AML-193 (cell line): ENCODE measurements at regions not wholly inside any gene's neighbourhood (a gene's known extent, or its start where the extent isn't known, plus 50 kb on each side); places are given as distances from the start of the nearest gene placed in this dataset.
"Not testable (repeated sequence)": the region's sequence is repeated elsewhere in the genome, so short reads cannot be mapped to it uniquely, and the experiment has no call there.

Experiments
- DNase-seq, 2 experiments: peaks; one replicate each; lab custom pipeline; 2025; lab: John Stamatoyannopoulos, UW

DNA sequence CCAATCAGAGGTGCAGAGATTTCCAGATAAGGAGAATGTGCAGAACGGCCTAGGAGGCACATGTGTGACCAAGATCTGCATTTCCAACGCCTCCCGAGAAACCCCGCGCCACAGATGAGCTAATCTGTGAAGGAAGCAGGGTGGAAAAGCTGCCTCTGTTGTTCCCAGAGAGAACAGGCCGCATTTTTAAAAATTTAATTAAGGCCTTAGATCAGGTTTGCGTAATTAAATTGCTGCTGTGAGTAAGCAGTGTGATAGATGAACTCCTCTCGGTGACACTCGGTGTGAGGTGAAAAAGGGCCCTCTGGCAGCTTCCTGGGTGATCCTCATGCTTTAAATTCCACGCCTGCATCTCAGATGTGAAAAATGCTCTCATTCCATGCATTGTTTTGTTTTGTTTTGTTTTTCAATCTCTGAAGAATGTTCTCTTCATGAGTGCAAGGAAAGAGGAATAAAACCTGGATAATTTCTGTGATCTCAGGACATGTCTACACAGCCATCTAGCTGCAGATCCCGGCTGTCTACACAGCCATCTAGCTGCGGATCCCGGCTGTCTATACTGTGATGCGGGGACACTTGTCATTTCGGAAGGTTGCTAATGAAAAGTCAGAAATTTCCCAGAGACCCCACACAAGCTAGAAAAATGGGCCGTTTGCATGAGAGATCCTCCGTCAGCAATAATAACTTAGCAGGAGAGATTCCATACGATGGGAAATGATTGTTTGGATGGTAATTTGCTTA is 1398.9 kb downstream of the BRD1 start:
- DNase-seq = no peak

DNA sequence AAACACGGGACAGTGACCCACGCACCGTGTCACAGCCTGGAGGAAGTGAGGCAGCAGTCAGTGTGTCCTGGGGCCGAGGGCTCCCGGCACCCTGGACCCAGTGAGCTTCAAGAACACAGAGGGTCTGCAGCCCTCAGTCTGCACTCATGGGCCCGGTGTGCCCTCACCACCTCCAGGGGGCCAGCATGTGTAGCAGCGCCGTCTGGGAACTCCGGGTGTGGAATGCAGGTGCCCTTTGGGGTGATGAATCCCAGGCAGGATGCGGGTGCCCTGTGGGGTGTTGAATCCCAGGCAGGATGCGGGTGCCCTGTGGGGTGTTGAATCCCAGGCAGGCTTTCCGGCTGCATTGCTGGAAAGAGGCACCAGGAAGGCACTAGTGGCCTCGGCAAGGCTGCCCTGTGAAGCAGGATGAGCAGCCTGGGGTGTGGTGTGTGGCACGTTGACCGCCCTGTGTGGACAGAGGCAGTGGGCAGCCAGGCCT is 1399.9 kb downstream of the BRD1 start:
- no peak for DNase-seq

DNA sequence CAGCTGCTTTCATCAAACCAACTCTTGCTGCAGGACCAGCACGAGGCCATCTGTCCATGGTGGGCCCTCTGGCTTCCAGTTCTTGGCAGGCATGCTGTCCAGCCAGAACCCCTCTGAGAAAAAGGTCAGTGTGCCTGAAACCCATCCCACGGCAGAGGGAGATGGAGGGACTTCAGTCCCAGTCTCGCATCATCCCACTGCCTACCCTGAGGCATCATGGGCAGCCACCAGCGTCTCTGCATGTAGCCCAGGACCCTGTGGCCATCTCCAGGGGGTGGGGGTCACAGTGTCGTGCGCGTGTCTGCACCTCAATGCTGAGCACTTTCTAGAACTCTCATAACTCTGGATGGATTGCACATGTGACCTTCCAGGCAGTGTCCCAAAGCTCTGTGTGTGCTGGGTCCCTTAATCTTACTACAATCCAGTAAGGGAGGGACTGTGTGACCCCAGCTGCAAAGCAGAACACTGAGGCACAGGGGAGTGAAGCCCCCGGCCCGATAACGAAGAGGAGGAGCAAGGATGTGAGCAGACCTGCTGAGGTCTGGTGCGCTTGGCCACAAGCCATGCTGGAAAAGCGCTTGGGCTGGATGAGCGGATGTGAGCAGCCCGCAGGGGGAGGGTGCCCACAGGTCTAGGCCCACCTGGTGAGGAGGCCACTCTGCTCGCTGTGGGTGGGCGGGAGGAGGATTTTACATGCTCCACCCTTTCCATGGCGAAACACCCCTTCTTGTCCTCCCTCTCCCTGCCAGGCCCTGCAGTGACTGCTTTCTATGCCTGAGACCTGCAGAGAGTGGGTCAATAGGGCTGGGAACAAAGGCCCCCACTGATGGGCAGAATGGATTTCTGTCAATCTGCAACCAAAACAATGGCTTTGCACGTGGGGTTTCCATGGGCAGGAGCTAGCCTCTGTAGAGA is 1401.0 kb downstream of the BRD1 start:
- DNase-seq = no peak

DNA sequence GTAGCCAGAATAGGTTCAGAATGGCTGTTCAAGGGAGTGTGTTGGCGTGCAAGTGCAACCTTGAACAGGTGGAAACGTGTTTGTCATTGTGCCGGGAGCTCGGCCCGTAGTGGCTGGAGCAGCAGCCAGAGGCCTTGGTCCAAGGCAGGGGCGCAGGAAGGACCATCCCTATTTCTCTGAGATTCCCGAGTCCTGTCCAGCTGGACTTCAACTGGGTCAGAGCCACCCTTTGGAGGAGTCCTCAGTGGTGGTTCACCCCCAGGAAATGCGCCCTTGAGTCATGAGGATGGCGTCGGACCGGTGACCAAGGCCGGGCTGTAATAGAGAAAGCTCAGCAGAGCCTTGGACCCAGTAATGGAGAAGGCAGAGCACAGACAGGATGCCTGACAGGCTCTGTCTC is 1402.0 kb downstream of the BRD1 start:
- DNase-seq = no peak

DNA sequence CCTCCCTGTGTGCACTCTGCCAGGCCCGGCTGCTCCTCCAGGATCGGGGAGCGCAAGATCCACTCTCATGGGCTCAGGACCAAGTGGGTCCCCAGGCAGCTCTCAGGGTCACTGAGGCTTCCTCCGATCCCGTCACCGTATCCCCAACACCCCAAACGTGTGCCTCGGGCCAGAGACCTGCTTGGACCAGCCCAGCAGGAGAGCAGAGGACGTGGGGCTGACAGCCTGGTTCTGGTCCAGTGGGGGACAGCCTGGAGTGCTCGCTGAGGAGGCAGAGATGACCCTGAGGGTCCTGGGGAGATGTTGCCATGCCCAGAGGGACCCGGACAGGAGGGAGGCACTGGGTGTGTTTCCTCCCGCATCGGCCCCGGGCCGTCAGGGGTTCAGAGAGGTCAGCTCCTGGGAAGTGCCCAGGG is 1402.6 kb downstream of the BRD1 start:
- DNase-seq = no peak

DNA sequence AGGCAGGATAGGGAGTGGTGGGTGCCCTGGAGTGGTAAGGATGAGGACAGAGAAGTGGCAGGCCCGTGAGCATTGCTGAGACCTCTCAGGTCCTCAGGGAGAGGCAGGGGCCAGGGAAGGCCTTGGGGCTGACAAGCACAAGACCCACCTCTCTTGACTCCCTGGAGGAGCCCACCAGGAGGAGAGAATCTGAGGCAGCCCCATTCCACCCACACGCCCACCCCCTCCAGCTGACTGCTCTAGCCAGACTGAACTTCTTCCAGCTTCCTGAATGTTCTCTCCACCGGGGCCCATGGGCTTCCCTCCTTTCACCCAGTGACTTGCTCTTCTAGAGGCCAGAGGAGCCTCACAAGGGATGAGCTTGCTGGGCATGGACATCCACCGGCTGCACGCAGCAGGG is 1403.0 kb downstream of the BRD1 start:
- no peak for DNase-seq

DNA sequence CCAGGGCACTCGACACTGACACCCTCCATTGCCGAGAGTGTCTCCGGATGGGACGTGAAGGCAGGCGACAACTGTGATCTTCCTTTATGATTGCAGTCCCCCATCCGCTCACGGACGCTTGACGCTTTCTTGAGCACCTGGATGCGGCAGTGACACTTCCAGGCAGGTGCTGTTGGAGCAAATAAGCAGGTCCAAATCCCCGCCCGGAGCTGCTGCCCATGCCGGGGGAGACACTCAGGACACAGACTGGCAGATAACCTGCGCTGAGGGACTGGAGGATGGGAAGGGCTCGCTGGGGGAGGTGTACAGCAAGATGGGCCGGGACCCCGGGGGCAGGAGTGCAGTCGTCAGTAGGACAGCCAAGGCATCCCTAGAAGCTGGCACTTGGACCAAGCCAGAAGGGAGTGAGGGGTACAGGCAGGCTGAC is 1403.5 kb downstream of the BRD1 start:
- DNase-seq = no peak

DNA sequence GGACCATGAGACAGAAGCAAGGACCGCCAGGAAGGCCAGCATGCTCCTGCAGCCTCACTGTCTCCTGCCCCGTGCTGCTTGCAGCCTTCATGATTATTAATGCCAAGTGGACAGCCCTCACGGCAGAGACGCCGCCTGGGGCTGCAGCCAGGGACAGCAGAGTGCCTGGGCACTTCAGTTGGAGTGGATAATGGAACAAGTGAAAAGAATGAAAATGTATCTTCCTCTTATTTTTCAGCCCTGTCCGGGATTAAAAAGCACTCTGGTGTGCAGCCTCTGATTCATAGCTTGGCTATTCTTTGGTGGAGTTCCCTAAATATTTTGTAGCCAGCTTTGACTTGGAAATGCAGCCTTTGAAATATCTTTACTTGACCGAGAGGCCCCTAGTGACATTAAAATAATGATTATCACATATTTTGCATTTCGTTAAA is 1404.2 kb downstream of the BRD1 start:
- DNase-seq = no peak

DNA sequence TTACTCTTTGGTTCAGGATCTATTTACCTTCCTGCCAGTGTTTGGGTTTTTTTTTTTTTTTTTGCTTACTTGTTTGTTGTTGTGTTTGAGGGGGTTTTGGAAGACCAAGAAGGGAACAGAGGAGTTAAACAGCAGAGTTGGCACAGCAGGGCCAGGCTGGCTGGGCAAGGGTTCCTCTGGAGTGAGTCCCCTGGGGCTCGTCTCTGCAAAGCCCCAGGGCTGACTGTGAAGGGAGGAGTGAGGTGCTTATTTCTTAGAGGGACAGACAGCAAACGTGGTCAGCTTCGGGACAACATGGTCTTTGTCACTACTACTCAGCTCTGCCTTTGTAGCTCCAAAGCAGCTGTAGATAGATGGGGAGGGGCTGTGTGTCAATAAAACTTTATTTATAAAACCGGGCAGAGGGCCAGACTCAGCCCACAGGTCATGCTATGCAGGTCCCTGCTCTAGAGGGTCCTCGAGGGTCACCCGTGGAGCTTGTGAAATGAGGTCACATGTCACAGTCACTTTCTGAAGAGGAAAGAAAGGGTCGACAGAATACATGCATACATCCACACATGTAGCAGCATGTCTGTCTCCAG is 1404.7 kb downstream of the BRD1 start:
- no peak for DNase-seq

DNA sequence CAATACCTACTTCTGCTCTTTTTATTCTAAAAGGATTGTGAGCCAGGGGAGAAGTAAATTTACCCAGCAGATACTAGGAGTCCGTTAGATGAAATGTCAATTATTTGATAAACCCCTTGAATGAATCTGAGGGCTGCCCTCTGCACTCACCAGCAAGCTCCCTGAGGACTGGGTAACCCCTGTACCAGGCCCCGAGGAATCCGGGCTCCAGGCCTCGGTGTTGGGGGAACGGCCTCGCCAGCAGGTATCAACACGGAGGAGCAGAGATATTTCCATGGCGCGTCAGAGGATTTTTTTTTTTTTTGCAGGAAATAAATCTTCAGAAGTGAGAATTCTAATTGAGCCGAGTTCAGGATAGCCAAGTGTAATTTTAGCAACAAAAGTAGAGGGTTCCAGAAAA is 1408.8 kb downstream of the BRD1 start:
- no peak for DNase-seq

DNA sequence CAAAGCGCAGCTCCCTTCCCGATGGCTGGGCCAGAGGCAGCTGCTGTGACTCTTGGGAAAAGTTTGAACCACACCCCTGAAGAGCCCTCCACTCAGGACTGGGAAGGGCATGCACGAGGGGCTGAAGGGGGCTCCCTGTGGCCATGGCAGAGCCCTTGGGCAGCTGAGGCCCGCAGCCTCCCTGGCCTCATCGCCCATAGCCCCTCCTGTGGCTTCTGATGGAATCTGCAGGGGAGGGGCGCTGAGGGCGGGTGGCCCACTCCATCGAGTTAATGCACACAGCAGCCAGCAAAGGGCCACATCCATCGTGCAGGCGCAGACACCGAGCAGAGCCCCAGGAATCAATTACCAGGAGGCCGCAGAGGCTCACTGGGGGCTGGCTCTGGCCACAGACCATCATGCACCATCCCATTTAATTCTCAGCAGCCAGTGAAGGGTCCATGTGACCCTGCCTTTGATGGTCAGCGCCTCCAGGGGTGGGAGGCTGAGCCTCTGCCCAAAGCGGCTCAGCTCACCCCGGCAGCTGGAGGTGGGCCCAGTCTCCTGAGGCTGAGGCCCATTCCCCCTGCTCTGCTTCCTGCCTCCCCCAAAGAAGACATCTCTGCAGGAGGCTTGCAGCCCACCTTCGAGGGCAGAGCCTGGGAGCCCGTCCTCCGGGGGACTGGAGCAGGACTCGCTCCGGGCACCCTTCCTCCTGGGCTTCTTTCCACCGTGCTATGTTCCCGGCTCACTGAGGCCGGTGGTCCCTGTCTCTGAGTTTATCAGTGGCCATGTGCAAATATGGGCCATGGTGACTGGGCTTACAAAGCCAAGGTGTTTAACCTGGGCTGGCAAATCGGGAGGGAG is 1410.2 kb downstream of the BRD1 start:
- DNase-seq = no peak

DNA sequence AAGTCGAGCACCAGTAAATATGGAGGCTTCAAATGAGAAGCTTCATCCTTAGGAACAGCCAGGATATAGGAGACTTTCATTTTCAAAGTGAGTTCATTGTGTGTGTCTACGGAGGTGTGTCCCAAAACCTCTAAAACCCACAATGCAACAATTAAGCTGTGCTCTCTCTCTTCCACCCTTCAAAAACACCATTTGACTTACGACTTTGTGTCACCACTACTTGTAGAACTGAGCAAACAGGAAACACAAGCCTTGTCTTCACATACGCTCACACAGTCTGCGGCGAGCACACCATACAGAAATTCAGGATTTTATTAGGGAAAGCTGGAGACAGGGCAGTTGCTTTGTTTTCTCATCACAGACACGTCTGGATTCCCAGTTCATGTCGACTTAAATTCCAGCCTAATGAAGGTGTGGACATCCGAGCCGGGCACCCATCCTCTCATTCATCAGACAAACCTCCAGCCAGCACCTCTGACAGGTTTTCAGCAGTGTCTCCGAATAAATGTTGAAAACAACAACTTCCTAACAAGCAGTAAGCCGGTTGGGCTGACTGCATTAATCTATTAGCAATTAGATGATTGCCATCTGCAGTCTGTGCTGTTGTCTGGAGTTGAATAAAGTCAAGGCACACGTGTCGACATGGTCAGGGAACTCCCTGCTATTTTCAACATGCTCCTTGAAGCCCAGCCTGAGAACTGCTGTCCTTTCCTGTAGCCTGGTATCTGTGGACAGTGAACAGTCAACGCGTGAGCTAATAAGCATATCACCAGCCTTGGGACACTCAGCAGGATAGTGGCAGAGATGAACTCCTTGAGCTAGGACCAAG is 1411.1 kb downstream of the BRD1 start:
- no peak for DNase-seq

DNA sequence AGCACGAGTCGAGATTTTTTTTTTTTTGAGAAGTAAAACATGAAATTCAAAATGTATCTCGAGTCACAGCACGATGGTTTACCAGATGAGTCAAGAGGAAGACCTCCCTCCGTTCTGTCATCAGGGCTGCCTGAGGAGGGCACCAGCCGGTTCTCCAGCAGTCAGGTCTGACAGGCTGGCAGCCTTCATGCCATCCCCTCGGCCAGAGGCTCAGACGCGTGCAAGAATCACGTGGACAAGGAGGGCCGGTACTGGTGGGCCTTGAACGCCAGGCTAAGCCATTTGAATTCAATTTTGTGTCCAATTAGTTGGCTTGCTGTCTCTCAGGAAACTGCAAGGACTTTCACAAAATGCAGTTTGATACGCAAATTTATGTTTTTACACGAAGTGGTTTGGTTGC is 1412.2 kb downstream of the BRD1 start:
- DNase-seq = no peak

DNA sequence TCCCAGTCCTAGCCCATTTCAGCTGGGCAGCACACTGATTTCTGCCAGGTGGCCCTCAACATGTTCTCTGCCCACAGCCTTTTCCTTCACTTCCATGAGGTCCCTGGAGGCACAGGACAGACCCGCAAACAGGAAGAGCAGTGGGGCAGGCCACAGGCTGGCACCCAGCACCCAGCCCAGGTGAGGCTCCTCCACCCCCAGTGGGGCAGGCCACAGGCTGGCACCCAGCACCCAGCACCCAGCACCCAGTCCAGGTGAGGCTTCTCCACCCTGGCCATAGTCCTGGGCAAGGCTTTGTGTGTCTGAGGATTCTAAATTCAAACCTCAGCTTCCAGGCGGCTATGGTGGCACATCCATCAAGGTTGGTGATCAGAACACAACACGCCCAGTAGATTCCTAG is 1413.0 kb downstream of the BRD1 start:
- DNase-seq = no peak

DNA sequence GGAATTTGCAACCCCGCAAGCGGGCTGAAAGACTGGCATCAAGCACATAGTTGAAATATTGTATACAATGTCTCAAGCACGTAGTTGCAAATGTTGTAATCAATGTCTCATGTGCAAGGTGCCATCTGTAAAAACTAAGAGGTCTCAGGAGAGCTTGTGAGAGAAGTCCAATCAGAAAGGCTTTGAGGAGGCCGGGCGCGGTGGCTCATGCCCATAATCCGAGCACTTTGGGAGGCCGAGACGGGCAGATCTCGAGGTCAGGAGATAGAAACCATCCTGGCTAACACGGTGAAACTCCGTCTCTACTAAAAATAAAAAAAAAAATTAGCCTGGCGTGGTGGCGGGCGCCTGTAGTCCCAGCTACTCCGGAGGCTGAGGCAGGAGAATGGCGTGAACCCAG is 1414.7 kb downstream of the BRD1 start:
- DNase-seq = not testable (repeated sequence)

DNA sequence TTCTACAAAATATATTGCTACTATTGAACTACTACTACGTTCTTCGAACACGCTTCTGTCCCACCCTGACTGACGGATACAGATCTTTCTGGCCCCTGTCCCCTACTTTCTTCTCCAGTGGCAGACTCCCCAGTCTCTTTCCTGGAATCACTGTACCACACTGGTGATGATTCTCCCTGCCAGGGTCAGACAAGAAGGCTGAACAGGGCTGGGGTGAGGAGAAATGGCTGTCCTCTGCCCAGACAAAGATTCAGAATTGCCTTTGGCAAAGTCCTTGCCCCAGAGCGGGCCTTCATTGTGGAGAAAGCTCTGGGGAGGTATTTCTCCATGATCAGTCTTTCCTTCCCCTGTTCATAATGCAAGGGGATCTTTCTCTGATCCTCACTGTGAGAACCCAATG is 1417.1 kb downstream of the BRD1 start:
- DNase-seq = no peak

DNA sequence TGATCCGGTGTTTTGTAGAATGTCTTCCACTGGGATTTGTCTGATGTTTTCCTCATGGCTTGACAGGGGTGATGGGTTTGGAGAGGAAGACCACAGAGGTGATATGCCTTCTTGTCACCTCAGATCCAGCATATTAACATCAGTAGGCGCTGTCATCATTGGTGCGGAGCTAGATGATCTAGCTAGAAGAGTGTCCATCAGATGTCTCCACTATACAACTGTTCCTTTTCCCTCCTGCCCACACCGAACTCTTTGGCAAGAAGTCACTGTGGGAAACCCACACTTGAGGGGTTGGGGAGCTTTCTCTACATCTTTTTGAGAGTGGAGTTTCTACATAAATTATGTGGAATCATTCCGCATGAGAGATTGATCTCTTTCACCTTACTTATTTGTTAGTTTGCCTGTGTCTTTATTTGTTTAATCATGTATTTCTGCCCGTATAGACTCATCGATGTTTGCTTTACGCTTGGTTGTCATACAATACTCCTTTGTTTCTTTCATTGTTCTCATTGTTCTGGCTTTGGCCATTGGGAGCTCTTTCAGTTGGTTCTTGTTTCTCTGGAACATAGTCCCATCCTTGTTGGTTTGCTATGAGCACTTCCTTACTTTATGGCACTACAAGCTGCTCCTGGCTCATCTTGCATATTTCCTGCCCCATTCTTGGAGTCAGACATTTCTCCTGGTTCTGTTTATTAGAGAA is 1420.3 kb downstream of the BRD1 start:
- DNase-seq = no peak

DNA sequence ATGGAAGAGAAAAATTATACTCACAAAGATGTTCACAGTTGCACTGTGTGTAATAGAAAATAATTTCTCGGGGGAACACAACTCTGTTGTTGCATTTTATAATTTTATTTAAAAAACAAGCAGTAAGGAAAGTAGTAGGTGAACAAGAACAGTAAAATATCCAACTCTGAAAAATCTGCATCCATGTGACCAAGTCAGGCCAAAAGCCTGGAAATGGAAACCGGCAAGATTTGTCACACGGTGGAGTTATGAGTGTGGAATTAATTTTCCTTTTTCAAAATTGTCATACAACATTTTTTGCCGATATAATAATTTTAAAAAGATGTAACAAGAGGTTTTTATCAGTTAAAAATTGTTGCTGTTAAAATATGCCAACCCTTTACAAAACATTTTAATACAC is 1421.5 kb downstream of the BRD1 start:
- DNase-seq = no peak

DNA sequence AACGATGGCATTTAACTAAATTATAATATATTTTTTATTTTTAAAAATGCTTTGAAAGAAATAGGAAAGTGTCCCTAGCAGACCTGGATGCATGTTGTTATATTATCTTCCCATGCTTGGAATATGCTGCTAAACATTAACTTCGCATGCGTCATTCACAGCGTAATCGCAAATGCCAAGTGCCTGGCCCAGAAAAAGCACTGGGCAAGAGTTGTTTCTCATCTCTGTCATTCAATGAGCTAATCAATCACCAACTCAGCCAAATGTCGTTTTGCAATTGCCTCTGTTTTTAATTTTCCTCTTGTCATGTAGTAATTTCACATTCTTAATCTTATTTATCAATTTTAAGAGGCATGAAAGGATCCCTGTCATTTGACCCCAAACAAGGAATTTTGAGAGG is 1421.9 kb downstream of the BRD1 start:
- no peak for DNase-seq

DNA sequence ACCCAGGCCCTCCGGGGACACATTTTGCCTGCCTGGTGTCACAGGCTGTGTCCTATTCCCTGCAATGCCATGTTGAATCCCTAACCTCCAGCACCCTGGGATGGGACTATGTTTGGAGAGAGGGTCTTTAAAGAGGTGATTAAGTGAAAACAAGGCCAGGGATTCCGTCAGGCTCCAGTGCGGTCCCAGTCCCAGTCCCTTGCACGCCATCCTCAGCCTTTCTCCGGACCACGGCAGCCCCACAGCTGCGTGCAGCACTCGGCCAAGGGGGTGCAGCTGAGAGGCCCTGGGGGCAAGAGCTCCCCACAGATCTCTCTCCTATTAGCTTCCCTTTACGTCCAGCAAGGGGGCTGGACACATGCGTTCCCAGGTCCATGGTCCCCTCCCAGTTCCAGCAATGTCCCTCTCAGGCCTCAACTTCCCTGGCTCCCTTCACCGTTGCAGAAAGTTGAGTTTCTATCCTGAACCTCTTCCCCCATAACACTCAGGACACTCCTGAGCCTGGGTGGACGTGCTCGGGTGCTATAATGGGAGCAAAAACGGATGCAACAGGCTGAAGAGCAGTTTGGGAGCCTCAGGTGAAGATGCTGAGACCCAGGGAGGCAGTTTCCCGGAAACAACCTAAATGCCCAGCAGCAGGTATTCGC is 1422.7 kb downstream of the BRD1 start:
- no peak for DNase-seq
